H9 (cell line): ENCODE measurements at regions not wholly inside any gene's neighbourhood (a gene's known extent, or its start where the extent isn't known, plus 50 kb on each side); places are given as distances from the start of the nearest gene placed in this dataset.

Experiments used
- DNase-seq: peaks from one replicate; pipeline ENCODE4 v3.0.0-alpha.2; 2017
- H2AFZ ChIP-seq: one replicate; pipeline ENCODE4 v1.6.1; 2013; ENCODE audit warnings: mild to moderate bottlenecking, low read length, control low read depth, moderate library complexity
- H2AK5ac ChIP-seq: 2 replicates; pipeline ENCODE4 v1.6.1; 2013; ENCODE audit warnings: low read length, control low read depth, mixed read lengths; ENCODE audit not compliant: insufficient read length
- H2BK120ac ChIP-seq: one replicate; pipeline ENCODE4 v1.6.1; 2013; ENCODE audit warnings: low read depth, mild to moderate bottlenecking, low read length, control low read depth, inconsistent platforms; ENCODE audit not compliant: poor library complexity, severe bottlenecking
- H2BK12ac ChIP-seq: 2 replicates; pipeline ENCODE4 v1.6.1; 2013; ENCODE audit warnings: low read length, control low read depth, mixed read lengths, low read depth; ENCODE audit not compliant: insufficient read length
- H2BK15ac ChIP-seq: 2 replicates; pipeline ENCODE4 v1.6.1; 2013; ENCODE audit warnings: low read depth, low read length, control low read depth
- H2BK20ac ChIP-seq: one replicate; pipeline ENCODE4 v1.6.1; 2013; ENCODE audit warnings: low read depth, mild to moderate bottlenecking, low read length, control low read depth, inconsistent platforms; ENCODE audit not compliant: poor library complexity, severe bottlenecking
- H2BK5ac ChIP-seq: 2 replicates; pipeline ENCODE4 v1.6.1; 2013; ENCODE audit warnings: low read length, control low read depth, mixed read lengths; ENCODE audit not compliant: insufficient read length
- H3K14ac ChIP-seq: 2 replicates; pipeline ENCODE4 v1.6.1; 2013; ENCODE audit warnings: low read length, control low read depth; ENCODE audit not compliant: insufficient read depth
- H3K18ac ChIP-seq: 2 replicates; pipeline ENCODE4 v1.6.1; 2013; ENCODE audit warnings: low read depth, mild to moderate bottlenecking, mixed read lengths, low read length, control low read depth; ENCODE audit not compliant: insufficient read length
- H3K23ac ChIP-seq: 2 replicates; pipeline ENCODE4 v1.6.1; 2013; ENCODE audit warnings: low read length, control low read depth, mixed read lengths, low read depth; ENCODE audit not compliant: insufficient read length
- H3K23me2 ChIP-seq: 2 replicates; pipeline ENCODE4 v1.6.1; 2013; ENCODE audit warnings: low read depth, mild to moderate bottlenecking, mixed read lengths, low read length, control low read depth; ENCODE audit not compliant: insufficient read length, poor library complexity, severe bottlenecking
- H3K27ac ChIP-seq: 2 replicates; pipeline ENCODE4 v1.5.1; 2013; ENCODE audit warnings: low read length, control low read depth, mixed read lengths, low read depth; ENCODE audit not compliant: insufficient read length
- H3K27me3 ChIP-seq: 2 replicates; pipeline ENCODE4 v1.6.1; 2013; ENCODE audit warnings: low read length, control low read depth, inconsistent platforms; ENCODE audit not compliant: insufficient read depth
- H3K4ac ChIP-seq: 2 replicates; pipeline ENCODE4 v1.6.1; 2013; ENCODE audit warnings: low read depth, mild to moderate bottlenecking, control low read depth, inconsistent platforms, low read length, moderate library complexity
- H3K4me1 ChIP-seq: 2 replicates; pipeline ENCODE4 v1.6.1; 2013; ENCODE audit warnings: low read length, control low read depth, inconsistent platforms; ENCODE audit not compliant: insufficient read depth
- H3K4me2 ChIP-seq: 2 replicates; pipeline ENCODE4 v1.6.1; 2013; ENCODE audit warnings: low read length, control low read depth, mixed read lengths; ENCODE audit not compliant: insufficient read length, insufficient read depth
- H3K56ac ChIP-seq: 2 replicates; pipeline ENCODE4 v1.6.1; 2013; ENCODE audit warnings: low read depth, mild to moderate bottlenecking, mixed read lengths, low read length, control low read depth; ENCODE audit not compliant: insufficient read length
- H3K79me1 ChIP-seq: 2 replicates; pipeline ENCODE4 v1.6.1; 2013; ENCODE audit warnings: low read depth, mild to moderate bottlenecking, moderate library complexity, low read length, control low read depth, inconsistent platforms; ENCODE audit not compliant: insufficient read depth, poor library complexity, severe bottlenecking
- H3K79me2 ChIP-seq: 2 replicates; pipeline ENCODE4 v1.6.1; 2013; ENCODE audit warnings: low read length, control low read depth, inconsistent platforms; ENCODE audit not compliant: insufficient read depth
- H3K9ac ChIP-seq: 2 replicates; pipeline ENCODE4 v1.6.1; 2013; ENCODE audit warnings: low read length, control low read depth, mixed read lengths; ENCODE audit not compliant: insufficient read length; ENCODE audit errors: extremely low read depth
- H3K9me3 ChIP-seq: one replicate; pipeline ENCODE4 v1.6.1; 2013; ENCODE audit warnings: low read depth, low read length, inconsistent platforms; ENCODE audit not compliant: control insufficient read depth
- H3T11ph ChIP-seq: one replicate; pipeline ENCODE4 v1.6.1; 2013; ENCODE audit warnings: mild to moderate bottlenecking, low read length, control low read depth, inconsistent platforms
- H4K20me1 ChIP-seq: one replicate; pipeline ENCODE4 v1.6.1; 2013; ENCODE audit not compliant: control insufficient read depth, insufficient read length, insufficient read depth
- H4K5ac ChIP-seq: 2 replicates; pipeline ENCODE4 v1.6.1; 2013; ENCODE audit warnings: low read depth, mild to moderate bottlenecking, mixed read lengths, low read length, control low read depth; ENCODE audit not compliant: insufficient read length
- H4K8ac ChIP-seq: replicated peaks from 2 replicates; pipeline ENCODE4 v1.6.1; 2013; ENCODE audit warnings: low read length, control low read depth, mixed read lengths, low read depth; ENCODE audit not compliant: insufficient read length
- H4K91ac ChIP-seq: 2 replicates; pipeline ENCODE4 v1.6.1; 2013; ENCODE audit warnings: low read depth, mild to moderate bottlenecking, moderate library complexity, mixed read lengths, low read length, control low read depth; ENCODE audit not compliant: insufficient read length
- H3K27ac Mint-ChIP-seq, 3 experiments: 2 replicates in 2 of 3; 3 replicates in 1 of 3; pipeline ENCODE4 v1.8.0; 2020 to 2021; ENCODE audit warnings: mixed read lengths in 3 of 3, mild to moderate bottlenecking in 1 of 3, moderate library complexity in 1 of 3
- H3K27me3 Mint-ChIP-seq: 2 replicates; pipeline ENCODE4 v1.8.0; 2021; ENCODE audit warnings: low read depth, mild to moderate bottlenecking, moderate library complexity, mixed read lengths
- H3K36me3 Mint-ChIP-seq, 3 experiments: 2 replicates in 2 of 3; 3 replicates in 1 of 3; pipeline ENCODE4 v1.8.0; 2020 to 2021; ENCODE audit warnings: low read depth in 3 of 3, mixed read lengths in 3 of 3; ENCODE audit not compliant: insufficient read depth in 1 of 3
- H3K4me1 Mint-ChIP-seq, 2 experiments: 2 replicates each; pipeline ENCODE4 v1.8.0; 2020; ENCODE audit warnings: mixed read lengths in 2 of 2
- H3K4me3 Mint-ChIP-seq, 2 experiments: 2 replicates in 1 of 2; 3 replicates in 1 of 2; pipeline ENCODE4 v1.8.0; 2020 to 2021; ENCODE audit warnings: mild to moderate bottlenecking in 2 of 2, mixed read lengths in 2 of 2, moderate library complexity in 1 of 2
- H3K9me3 Mint-ChIP-seq, 2 experiments: 2 replicates in 1 of 2; 3 replicates in 1 of 2; pipeline ENCODE4 v1.8.0; 2020; ENCODE audit warnings: mild to moderate bottlenecking in 2 of 2, mixed read lengths in 2 of 2, moderate library complexity in 1 of 2
- WGBS: extraction: QIAGEN DNeasy Blood & Tissue Kit; methylation state at CpG from one replicate; pipeline ENCODE4 v1.1.7; 2013; ENCODE audit warnings: missing lambda C conversion rate, low lambda C conversion rate, mixed read lengths; ENCODE audit not compliant: insufficient read length; ENCODE audit errors: extremely low coverage; 5-methylcytosine and 5-hydroxymethylcytosine counted together
- TF ChIP-seq, protein P1 (sequence below): fragments of 200-600 bp; sonication (generic); conservative IDR thresholded peaks from 3 replicates; pipeline ENCODE4 v1.8.0; 2021; ENCODE audit warnings: antibody characterized with exemption, mild to moderate bottlenecking

DNA sequence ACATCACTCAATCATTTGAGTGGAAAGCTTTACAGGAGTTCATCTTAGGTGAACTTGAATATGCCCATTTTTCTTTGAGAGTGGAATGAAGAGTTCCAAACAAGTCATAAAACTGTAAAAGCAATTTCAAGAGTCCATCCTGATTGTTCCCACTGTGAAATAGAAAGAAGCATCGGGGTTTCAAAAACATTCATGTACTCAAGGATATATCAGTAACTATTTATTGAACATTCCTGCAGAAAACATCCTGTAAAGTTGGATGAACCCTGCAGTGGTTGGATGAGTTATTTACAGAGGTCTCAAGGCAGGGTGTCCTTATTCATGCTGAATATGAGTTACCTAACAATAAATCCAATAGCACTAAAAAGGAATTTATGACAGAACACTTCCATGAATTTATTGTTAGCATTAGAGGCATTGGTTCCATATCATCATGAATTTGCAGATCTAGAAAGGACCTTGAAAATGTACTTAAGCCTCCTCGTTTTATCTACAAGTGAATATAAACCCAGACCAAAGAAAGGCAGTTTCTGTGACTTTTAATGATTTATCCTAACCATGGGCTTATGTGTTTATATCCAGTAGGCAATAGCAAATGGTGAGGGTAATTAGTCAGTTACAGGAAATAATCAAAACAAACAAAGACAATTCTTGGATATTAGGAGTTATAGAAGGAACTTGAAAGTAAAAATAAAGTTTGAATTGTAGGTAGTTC, 361.9 kb upstream of the KCNMB2 start:
- no peaks in the 10 kb centered on the region for H3K79me1 ChIP-seq
- H3K14ac ChIP-seq, result no peak overlapping the region
- H3K4ac ChIP-seq, result no peak overlapping the region
- H4K91ac ChIP-seq, result no peak overlapping the region
- no peak overlapping the region for H2AFZ ChIP-seq
- H2BK20ac ChIP-seq, result no peak overlapping the region
- no peak overlapping the region for H2BK12ac ChIP-seq
- no peaks in the 10 kb centered on the region for H3K23me2 ChIP-seq
- no peaks in the 10 kb centered on the region for H3K4me1 ChIP-seq
- H3K18ac ChIP-seq, result no peak overlapping the region
- no peak overlapping the region for H2AK5ac ChIP-seq
- H4K8ac ChIP-seq, result no peak overlapping the region
- H3K27me3 Mint-ChIP-seq, result no peaks in the 10 kb centered on the region
- no peaks in the 10 kb centered on the region for H3K9me3 Mint-ChIP-seq
- no peak overlapping the region for H2BK5ac ChIP-seq
- no peaks in the 10 kb centered on the region for H3K36me3 Mint-ChIP-seq
- H4K5ac ChIP-seq, result no peak overlapping the region
- no peak overlapping the region for H3K4me2 ChIP-seq
- H3K9me3 ChIP-seq, result no peaks in the 10 kb centered on the region
- no peak overlapping the region for H3K23ac ChIP-seq
- DNase-seq, result no peak
- H3K4me1 Mint-ChIP-seq, result 0 out of 4 replicates have a peak, but pooled peaks cover 0 to 3% of the 10 kb centered on the region in 2 experiments
- no peaks in the 10 kb centered on the region for H3K27me3 ChIP-seq
- H3K9ac ChIP-seq, result no peak overlapping the region
- WGBS, result no CpG with 5 or more reads among the region's 2 CpGs
- TF ChIP-seq, protein P1, sequence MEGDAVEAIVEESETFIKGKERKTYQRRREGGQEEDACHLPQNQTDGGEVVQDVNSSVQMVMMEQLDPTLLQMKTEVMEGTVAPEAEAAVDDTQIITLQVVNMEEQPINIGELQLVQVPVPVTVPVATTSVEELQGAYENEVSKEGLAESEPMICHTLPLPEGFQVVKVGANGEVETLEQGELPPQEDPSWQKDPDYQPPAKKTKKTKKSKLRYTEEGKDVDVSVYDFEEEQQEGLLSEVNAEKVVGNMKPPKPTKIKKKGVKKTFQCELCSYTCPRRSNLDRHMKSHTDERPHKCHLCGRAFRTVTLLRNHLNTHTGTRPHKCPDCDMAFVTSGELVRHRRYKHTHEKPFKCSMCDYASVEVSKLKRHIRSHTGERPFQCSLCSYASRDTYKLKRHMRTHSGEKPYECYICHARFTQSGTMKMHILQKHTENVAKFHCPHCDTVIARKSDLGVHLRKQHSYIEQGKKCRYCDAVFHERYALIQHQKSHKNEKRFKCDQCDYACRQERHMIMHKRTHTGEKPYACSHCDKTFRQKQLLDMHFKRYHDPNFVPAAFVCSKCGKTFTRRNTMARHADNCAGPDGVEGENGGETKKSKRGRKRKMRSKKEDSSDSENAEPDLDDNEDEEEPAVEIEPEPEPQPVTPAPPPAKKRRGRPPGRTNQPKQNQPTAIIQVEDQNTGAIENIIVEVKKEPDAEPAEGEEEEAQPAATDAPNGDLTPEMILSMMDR, result no peak
- no peak overlapping the region for H3K4me3 Mint-ChIP-seq
- H3K79me2 ChIP-seq, result no peaks in the 10 kb centered on the region
- H3K27ac Mint-ChIP-seq, result no peak overlapping the region
- no peak overlapping the region for H3T11ph ChIP-seq
- H3K56ac ChIP-seq, result no peak overlapping the region
- no peak overlapping the region for H2BK15ac ChIP-seq
- H4K20me1 ChIP-seq, result no peaks in the 10 kb centered on the region
- H2BK120ac ChIP-seq, result no peak overlapping the region
- H3K27ac ChIP-seq, result no peak overlapping the region
